ENCODE measurements at regions not wholly inside any gene's neighbourhood (a gene's known extent, or its start where the extent isn't known, plus 50 kb on each side); places are given as distances from the start of the nearest gene placed in this dataset. TPM values are rescaled to one million over a fixed set of nuclear protein-coding genes. Genes with fewer than 3 reads are reported as not detected.

GRCh38 chr5:100970646-100971255 lies 67.7 kb upstream of the ST8SIA4 start:
- DNase-seq (ENCODE audit: low spot score in 2 of 2) (no peak), FAIRE-seq (no peak)

- FAIRE-seq (no peak), DNase-seq (ENCODE audit: low spot score in 2 of 2) (no peak)
Observed at GRCh38 chr5:100965291-100965690, 62.2 kb upstream of the ST8SIA4 start.

Small RNAs in the stretch of these regions (small RNA-seq; reads per million reads assigned to genes)
- gene RN7SL802P (not detected), gene RNA5SP188 (not detected)

Measured in frontal cortex (tissue), 4 donors.